Neural cell (in vitro differentiated cells): ENCODE measurements at regions not wholly inside any gene's neighbourhood (a gene's known extent, or its start where the extent isn't known, plus 50 kb on each side); places are given as distances from the start of the nearest gene placed in this dataset.

ENCODE experiments used
- H2AFZ ChIP-seq: fragments of 200-600, 300-800 bp; sonication (generic), shearing (Covaris generic); 2 replicates; pipeline ENCODE4 v1.6.0; 2014; ENCODE audit warnings: low read depth, mild to moderate bottlenecking, antibody characterized with exemption, low read length, moderate library complexity
- H3F3A ChIP-seq: fragments of 200-600 bp; shearing (Covaris generic); 2 replicates; pipeline ENCODE4 v1.6.1; 2016; ENCODE audit warnings: mild to moderate bottlenecking, moderate library complexity, mixed read lengths, antibody characterized with exemption, low read length; ENCODE audit not compliant: insufficient read depth, poor library complexity, severe bottlenecking
- H3K27ac ChIP-seq: fragments of 200-600, 300-800 bp; sonication (generic), shearing (Covaris generic); 2 replicates; pipeline ENCODE4 v1.5.1; 2014; ENCODE audit warnings: mild to moderate bottlenecking, low read length, moderate library complexity
- H3K27me3 ChIP-seq: fragments of 300-800, 200-600 bp; sonication (generic), shearing (Covaris generic); 2 replicates; pipeline ENCODE4 v1.6.0; 2014; ENCODE audit warnings: mild to moderate bottlenecking, low read depth, low read length, moderate library complexity; ENCODE audit not compliant: insufficient read depth
- H3K36me3 ChIP-seq: fragments of 300-800, 200-600 bp; sonication (generic), shearing (Covaris generic); 2 replicates; pipeline ENCODE4 v1.5.1; 2014; ENCODE audit warnings: mild to moderate bottlenecking, antibody characterized with exemption, low read length, moderate library complexity; ENCODE audit not compliant: insufficient read depth
- H3K4me2 ChIP-seq: fragments of 300-800, 200-600 bp; sonication (generic), shearing (Covaris generic); 2 replicates; pipeline ENCODE4 v1.6.0; 2014; ENCODE audit warnings: mild to moderate bottlenecking, low read length
- H3K4me3 ChIP-seq: fragments of 300-800, 200-600 bp; sonication (generic), shearing (Covaris generic); 2 replicates; pipeline ENCODE4 v1.5.1; 2014; ENCODE audit warnings: mild to moderate bottlenecking, low read length, moderate library complexity
- H3K79me2 ChIP-seq: fragments of 200-600 bp; shearing (Covaris generic); replicated peaks from 2 replicates; pipeline ENCODE4 v1.6.0; 2014; ENCODE audit warnings: mild to moderate bottlenecking, low read length, moderate library complexity; ENCODE audit not compliant: insufficient read depth
- H3K9ac ChIP-seq: fragments of 300-800, 200-600 bp; sonication (generic), shearing (Covaris generic); 2 replicates; pipeline ENCODE4 v1.6.1; 2016; ENCODE audit warnings: mild to moderate bottlenecking, low read length, mixed read lengths
- H3K9me2 ChIP-seq: fragments of 200-600 bp; shearing (Covaris generic); 2 replicates; pipeline ENCODE4 v1.6.1; 2016; ENCODE audit warnings: mild to moderate bottlenecking, low read length, mixed read lengths; ENCODE audit not compliant: insufficient read depth
- H3K9me3 ChIP-seq: fragments of 200-600, 300-800 bp; sonication (generic), shearing (Covaris generic); 2 replicates; pipeline ENCODE4 v1.6.1; 2016; ENCODE audit warnings: mild to moderate bottlenecking, mixed run types, low read length, moderate library complexity, mixed read lengths
- H4K20me1 ChIP-seq: fragments of 200-600 bp; shearing (Covaris generic); 2 replicates; pipeline ENCODE4 v1.6.1; 2016; ENCODE audit warnings: mild to moderate bottlenecking, mixed run types; ENCODE audit not compliant: insufficient read depth
- CTCF ChIP-seq: fragments of 450-650 bp; IDR thresholded peaks from 2 replicates; pipeline ENCODE4 v1.5.1; 2014; ENCODE audit warnings: antibody characterized with exemption, mild to moderate bottlenecking, moderate library complexity; ENCODE audit not compliant: poor library complexity, severe bottlenecking
- EP300 ChIP-seq: fragments of 450-650 bp; conservative IDR thresholded peaks from 2 replicates; pipeline ENCODE4 v1.6.1; 2014; ENCODE audit warnings: antibody characterized with exemption, mild to moderate bottlenecking, moderate library complexity; ENCODE audit not compliant: poor library complexity, severe bottlenecking
- EZH2 ChIP-seq: fragments of 200-600, 300-800 bp; shearing (Covaris generic), sonication (generic); IDR thresholded peaks from 2 replicates; pipeline ENCODE4 v1.6.1; 2014; ENCODE audit warnings: antibody characterized with exemption, low read length, borderline replicate concordance, mild to moderate bottlenecking; ENCODE audit not compliant: insufficient read depth, poor library complexity, severe bottlenecking
- MXI1 ChIP-seq: fragments of 450-650 bp; conservative IDR thresholded peaks from 2 replicates; pipeline ENCODE4 v1.6.1; 2014; ENCODE audit warnings: antibody characterized with exemption, mild to moderate bottlenecking; ENCODE audit not compliant: poor library complexity, severe bottlenecking
- POLR2AphosphoS5 ChIP-seq: IDR thresholded peaks from 2 replicates; pipeline ENCODE4 v1.6.1; 2012
- RAD21 ChIP-seq: fragments of 450-650 bp; conservative IDR thresholded peaks from 2 replicates; pipeline ENCODE4 v1.6.1; 2014; ENCODE audit warnings: antibody characterized with exemption, mild to moderate bottlenecking, moderate library complexity
- REST ChIP-seq: IDR thresholded peaks from 2 replicates; pipeline ENCODE4 v1.6.1; 2012; ENCODE audit warnings: borderline replicate concordance
- SMC3 ChIP-seq: fragments of 450-650 bp; conservative IDR thresholded peaks from 2 replicates; pipeline ENCODE4 v1.6.1; 2014; ENCODE audit warnings: antibody characterized with exemption, mild to moderate bottlenecking, moderate library complexity; ENCODE audit not compliant: poor library complexity
- TAF1 ChIP-seq: IDR thresholded peaks from 2 replicates; pipeline ENCODE4 v1.6.1; 2012; ENCODE audit warnings: low read depth

- H3K4me2 ChIP-seq = no peak overlapping the region
- no peak overlapping the region for H3K9ac ChIP-seq
- H2AFZ ChIP-seq = no peak overlapping the region
- no peaks in the 10 kb centered on the region for H3K27me3 ChIP-seq
- no peaks in the 10 kb centered on the region for H3F3A ChIP-seq
- no peak overlapping the region for H3K27ac ChIP-seq
- TF ChIP-seq MXI1 = no peak
- TF ChIP-seq EZH2 = no peak
- no peak for TF ChIP-seq TAF1
- TF ChIP-seq CTCF = no peak
- TF ChIP-seq RAD21 = no peak
- no peak for TF ChIP-seq EP300
- no peaks in the 10 kb centered on the region for H3K9me3 ChIP-seq
- H3K36me3 ChIP-seq = no peaks in the 10 kb centered on the region
- H3K79me2 ChIP-seq = no peaks in the 10 kb centered on the region
- no peak overlapping the region for H3K4me3 ChIP-seq
- no peaks in the 10 kb centered on the region for H4K20me1 ChIP-seq
- no peaks in the 10 kb centered on the region for H3K9me2 ChIP-seq
These were observed 139.7 kb upstream of the MAF start for GRCh38 chr16:79740252-79740651.

- no peak overlapping the region for H3K27ac ChIP-seq
- TF ChIP-seq SMC3 = no peak
- TF ChIP-seq POLR2AphosphoS5 = no peak
- no peak for TF ChIP-seq EZH2
- no peak for TF ChIP-seq EP300
- TF ChIP-seq CTCF = no peak
- no peak overlapping the region for H3K4me2 ChIP-seq
- H3K9ac ChIP-seq = no peak overlapping the region
- no peak overlapping the region for H2AFZ ChIP-seq
- no peaks in the 10 kb centered on the region for H3K9me2 ChIP-seq
- H3F3A ChIP-seq = no peaks in the 10 kb centered on the region
- no peaks in the 10 kb centered on the region for H3K79me2 ChIP-seq
- no peaks in the 10 kb centered on the region for H3K36me3 ChIP-seq
- no peak overlapping the region for H3K4me3 ChIP-seq
- H3K27me3 ChIP-seq = no peaks in the 10 kb centered on the region
- no peaks in the 10 kb centered on the region for H3K9me3 ChIP-seq
- no peaks in the 10 kb centered on the region for H4K20me1 ChIP-seq
These were observed 134.7 kb upstream of the MAF start for GRCh38 chr16:79735271-79735670.

- H3K9ac ChIP-seq = no peak overlapping the region
- no peaks in the 10 kb centered on the region for H4K20me1 ChIP-seq
- no peak overlapping the region for H2AFZ ChIP-seq
- no peak overlapping the region for H3K27ac ChIP-seq
- no peaks in the 10 kb centered on the region for H3K27me3 ChIP-seq
- H3K9me2 ChIP-seq = no peaks in the 10 kb centered on the region
- H3K9me3 ChIP-seq = no peaks in the 10 kb centered on the region
- H3F3A ChIP-seq = no peaks in the 10 kb centered on the region
- H3K79me2 ChIP-seq = no peaks in the 10 kb centered on the region
- H3K4me3 ChIP-seq = no peak overlapping the region
- TF ChIP-seq RAD21 (no peak), MXI1 (no peak), EP300 (no peak), CTCF (no peak), REST (no peak), SMC3 (no peak), TAF1 (no peak), EZH2 (no peak)
- no peaks in the 10 kb centered on the region for H3K36me3 ChIP-seq
- no peak overlapping the region for H3K4me2 ChIP-seq
These were observed 134.2 kb upstream of the MAF start for GRCh38 chr16:79734721-79735120.
